Loucy (cell line): ENCODE measurements at regions not wholly inside any gene's neighbourhood (a gene's known extent, or its start where the extent isn't known, plus 50 kb on each side); places are given as distances from the start of the nearest gene placed in this dataset.

Experiments used
- EZH2phosphoT487 ChIP-seq: fragments of 200-600 bp; IDR thresholded peaks from 2 replicates; pipeline ENCODE4 v1.6.1; 2018; ENCODE audit warnings: antibody characterized with exemption, mild to moderate bottlenecking, moderate library complexity, borderline replicate concordance
- TF ChIP-seq, protein P1 (sequence below): fragments of 200-600 bp; sonication (generic); conservative IDR thresholded peaks from 2 replicates; pipeline ENCODE4 v1.5.1; 2014; ENCODE audit warnings: mild to moderate bottlenecking, antibody characterized with exemption, low read length

DNA sequence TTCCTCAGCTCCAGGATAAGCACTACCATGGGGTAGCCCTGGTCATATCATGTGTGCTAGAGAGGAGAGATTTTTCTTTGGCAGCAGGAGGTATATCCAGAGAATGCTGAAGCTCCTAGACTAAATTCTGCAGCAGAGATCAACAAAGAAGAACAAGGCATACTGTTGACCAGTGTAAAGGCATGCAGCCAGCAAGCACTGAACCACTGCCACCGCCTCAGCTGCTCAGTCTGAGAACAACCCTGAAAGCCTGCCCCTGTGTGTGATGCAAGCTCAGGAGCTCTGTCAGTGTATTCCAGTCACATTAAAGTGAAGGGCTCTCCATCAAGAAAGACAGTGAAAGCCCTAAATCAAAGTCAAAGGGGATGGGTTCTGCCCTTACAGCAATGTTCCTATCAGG, 439.5 kb upstream of the CD180 start:
- TF ChIP-seq, protein P1, sequence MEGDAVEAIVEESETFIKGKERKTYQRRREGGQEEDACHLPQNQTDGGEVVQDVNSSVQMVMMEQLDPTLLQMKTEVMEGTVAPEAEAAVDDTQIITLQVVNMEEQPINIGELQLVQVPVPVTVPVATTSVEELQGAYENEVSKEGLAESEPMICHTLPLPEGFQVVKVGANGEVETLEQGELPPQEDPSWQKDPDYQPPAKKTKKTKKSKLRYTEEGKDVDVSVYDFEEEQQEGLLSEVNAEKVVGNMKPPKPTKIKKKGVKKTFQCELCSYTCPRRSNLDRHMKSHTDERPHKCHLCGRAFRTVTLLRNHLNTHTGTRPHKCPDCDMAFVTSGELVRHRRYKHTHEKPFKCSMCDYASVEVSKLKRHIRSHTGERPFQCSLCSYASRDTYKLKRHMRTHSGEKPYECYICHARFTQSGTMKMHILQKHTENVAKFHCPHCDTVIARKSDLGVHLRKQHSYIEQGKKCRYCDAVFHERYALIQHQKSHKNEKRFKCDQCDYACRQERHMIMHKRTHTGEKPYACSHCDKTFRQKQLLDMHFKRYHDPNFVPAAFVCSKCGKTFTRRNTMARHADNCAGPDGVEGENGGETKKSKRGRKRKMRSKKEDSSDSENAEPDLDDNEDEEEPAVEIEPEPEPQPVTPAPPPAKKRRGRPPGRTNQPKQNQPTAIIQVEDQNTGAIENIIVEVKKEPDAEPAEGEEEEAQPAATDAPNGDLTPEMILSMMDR = no peak
- TF ChIP-seq EZH2phosphoT487 = no peak
